GM12891 (cell line): ENCODE measurements at regions not wholly inside any gene's neighbourhood (a gene's known extent, or its start where the extent isn't known, plus 50 kb on each side); places are given as distances from the start of the nearest gene placed in this dataset.

Source experiments
- PAX5 ChIP-seq: IDR thresholded peaks from 2 replicates; pipeline ENCODE4 v1.6.1; 2011; ENCODE audit warnings: low read length, moderate library complexity, mild to moderate bottlenecking; ENCODE audit not compliant: insufficient read depth, severe bottlenecking
- POLR2A ChIP-seq: IDR thresholded peaks from 2 replicates; pipeline ENCODE4 v1.6.1; 2011; ENCODE audit warnings: low read depth, low read length, control low read depth
- POLR2AphosphoS5 ChIP-seq: IDR thresholded peaks from 2 replicates; pipeline ENCODE4 v1.6.1; 2011; ENCODE audit warnings: low read depth, low read length, control low read depth
- SPI1 ChIP-seq: IDR thresholded peaks from 2 replicates; pipeline ENCODE4 v1.6.1; 2011; ENCODE audit warnings: low read depth, low read length, control low read depth
- TAF1 ChIP-seq: IDR thresholded peaks from 2 replicates; pipeline ENCODE4 v1.6.1; 2011; ENCODE audit warnings: low read depth, low read length, control low read depth

- TF ChIP-seq POLR2A (no peak), TAF1 (no peak), POLR2AphosphoS5 (no peak), PAX5 (no peak), SPI1 (no peak)
These were observed 170.7 kb downstream of the MYLK4 start for GRCh38 chr6:2579804-2580570.
